GM11168 (cell line): ENCODE measurements at regions not wholly inside any gene's neighbourhood (a gene's known extent, or its start where the extent isn't known, plus 50 kb on each side); places are given as distances from the start of the nearest gene placed in this dataset.

Experiments
- in situ Hi-C: fragments of 300-500 bp; cut with MboI; formaldehyde crosslinking; loops from one replicate; pipeline ENCODE4 v1.12.0; 2022; ENCODE audit warnings: low sequenced_read_pairs; ENCODE audit not compliant: unreplicated experiment

- in situ Hi-C loops = no loop called here
These were observed 344.5 kb upstream of the PLET1 start for GRCh38 chr11:112605093-112605666.

GRCh38 chr11:112606656-112607055 is 346.0 kb upstream of the PLET1 start:
- in situ Hi-C loops = no loop called here

GRCh38 chr11:112608509-112608908 is 347.8 kb upstream of the PLET1 start:
- in situ Hi-C loops = no loop called here

- in situ Hi-C loops = no loop called here
These were observed 349.8 kb upstream of the PLET1 start for GRCh38 chr11:112610494-112610893.

GRCh38 chr11:112610996-112611750 is 350.0 kb upstream of the NCAM1 start:
- in situ Hi-C loops = no loop called here

GRCh38 chr11:112611771-112612170 is 349.4 kb upstream of the NCAM1 start:
- in situ Hi-C loops = no loop called here

GRCh38 chr11:112612250-112612849 is 348.9 kb upstream of the NCAM1 start:
- in situ Hi-C loops = no loop called here

- in situ Hi-C loops = no loop called here
These were observed 347.9 kb upstream of the NCAM1 start for GRCh38 chr11:112613051-112613972.

GRCh38 chr11:112614605-112615004 is 346.6 kb upstream of the NCAM1 start:
- in situ Hi-C loops = no loop called here

- in situ Hi-C loops = no loop called here
These were observed 346.0 kb upstream of the NCAM1 start for GRCh38 chr11:112615238-112615637.

- in situ Hi-C loops = no loop called here
These were observed 345.3 kb upstream of the NCAM1 start for GRCh38 chr11:112615891-112616290.

- in situ Hi-C loops = no loop called here
These were observed 344.7 kb upstream of the NCAM1 start for GRCh38 chr11:112616327-112617097.

GRCh38 chr11:112617098-112617425 is 344.2 kb upstream of the NCAM1 start:
- in situ Hi-C loops = no loop called here

- in situ Hi-C loops = no loop called here
These were observed 343.0 kb upstream of the NCAM1 start for GRCh38 chr11:112617977-112618826.

- in situ Hi-C loops = no loop called here
These were observed 342.1 kb upstream of the NCAM1 start for GRCh38 chr11:112619106-112619505.

- in situ Hi-C loops = no loop called here
These were observed 340.4 kb upstream of the NCAM1 start for GRCh38 chr11:112620621-112621394.

GRCh38 chr11:112623057-112623456 is 338.2 kb upstream of the NCAM1 start:
- in situ Hi-C loops = no loop called here

- in situ Hi-C loops = no loop called here
These were observed 336.8 kb upstream of the NCAM1 start for GRCh38 chr11:112624431-112624830.
